ENCODE measurements at regions not wholly inside any gene's neighbourhood (a gene's known extent, or its start where the extent isn't known, plus 50 kb on each side); places are given as distances from the start of the nearest gene placed in this dataset.

- no peak for DNase-seq (ENCODE audit: low read depth in 1 of 2, low spot score in 1 of 2)
Observed at GRCh38 chr22:46090036-46090591, 60.2 kb upstream of the PPARA start.

GRCh38 chr22:46090631-46091201 is 59.6 kb upstream of the PPARA start:
- DNase-seq (ENCODE audit: low read depth in 1 of 2, low spot score in 1 of 2), result no peak

GRCh38 chr22:46091277-46091977 is 58.9 kb upstream of the PPARA start:
- DNase-seq (ENCODE audit: low read depth in 1 of 2, low spot score in 1 of 2), result no peak

- no peak for DNase-seq (ENCODE audit: low read depth in 1 of 2, low spot score in 1 of 2)
Observed at GRCh38 chr22:46092011-46092410, 58.3 kb upstream of the PPARA start.

GRCh38 chr22:46092670-46093410 is 57.5 kb upstream of the PPARA start:
- no peak for DNase-seq (ENCODE audit: low read depth in 1 of 2, low spot score in 1 of 2)

- DNase-seq (ENCODE audit: low read depth in 1 of 2, low spot score in 1 of 2), result no peak
Observed at GRCh38 chr22:46093796-46094195, 56.5 kb upstream of the PPARA start.

GRCh38 chr22:46094676-46095075 is 55.6 kb upstream of the PPARA start:
- no peak for DNase-seq (ENCODE audit: low read depth in 1 of 2, low spot score in 1 of 2)

GRCh38 chr22:46096051-46096450 is 54.3 kb upstream of the PPARA start:
- DNase-seq (ENCODE audit: low read depth in 1 of 2, low spot score in 1 of 2), result no peak

GRCh38 chr22:46096706-46097230 is 53.6 kb upstream of the PPARA start:
- no peak for DNase-seq (ENCODE audit: low read depth in 1 of 2, low spot score in 1 of 2)

- no peak for DNase-seq (ENCODE audit: low read depth in 1 of 2, low spot score in 1 of 2)
Observed at GRCh38 chr22:46097268-46097900, 52.9 kb upstream of the PPARA start.

GRCh38 chr22:46098525-46099475 is 51.5 kb upstream of the PPARA start:
- no peak for DNase-seq (ENCODE audit: low read depth in 1 of 2, low spot score in 1 of 2)

- no peak for DNase-seq (ENCODE audit: low read depth in 1 of 2, low spot score in 1 of 2)
Observed at GRCh38 chr22:46099740-46100139, 50.6 kb upstream of the PPARA start.

GRCh38 chr22:46100401-46101105 is 49.8 kb upstream of the PPARA start:
- DNase-seq (ENCODE audit: low read depth in 1 of 2, low spot score in 1 of 2), result no peak
